ENCODE measurements at regions not wholly inside any gene's neighbourhood (a gene's known extent, or its start where the extent isn't known, plus 50 kb on each side); places are given as distances from the start of the nearest gene placed in this dataset.

- TF ChIP-seq, protein P1, sequence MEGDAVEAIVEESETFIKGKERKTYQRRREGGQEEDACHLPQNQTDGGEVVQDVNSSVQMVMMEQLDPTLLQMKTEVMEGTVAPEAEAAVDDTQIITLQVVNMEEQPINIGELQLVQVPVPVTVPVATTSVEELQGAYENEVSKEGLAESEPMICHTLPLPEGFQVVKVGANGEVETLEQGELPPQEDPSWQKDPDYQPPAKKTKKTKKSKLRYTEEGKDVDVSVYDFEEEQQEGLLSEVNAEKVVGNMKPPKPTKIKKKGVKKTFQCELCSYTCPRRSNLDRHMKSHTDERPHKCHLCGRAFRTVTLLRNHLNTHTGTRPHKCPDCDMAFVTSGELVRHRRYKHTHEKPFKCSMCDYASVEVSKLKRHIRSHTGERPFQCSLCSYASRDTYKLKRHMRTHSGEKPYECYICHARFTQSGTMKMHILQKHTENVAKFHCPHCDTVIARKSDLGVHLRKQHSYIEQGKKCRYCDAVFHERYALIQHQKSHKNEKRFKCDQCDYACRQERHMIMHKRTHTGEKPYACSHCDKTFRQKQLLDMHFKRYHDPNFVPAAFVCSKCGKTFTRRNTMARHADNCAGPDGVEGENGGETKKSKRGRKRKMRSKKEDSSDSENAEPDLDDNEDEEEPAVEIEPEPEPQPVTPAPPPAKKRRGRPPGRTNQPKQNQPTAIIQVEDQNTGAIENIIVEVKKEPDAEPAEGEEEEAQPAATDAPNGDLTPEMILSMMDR (IDR thresholded peaks at IDR 0.05) = no peak
- TF ChIP-seq POLR2A (IDR thresholded peaks at IDR 0.05; ENCODE audit: low read depth) = no peak
- no peak for TF ChIP-seq EP300 (IDR thresholded peaks at IDR 0.05)
Measured at GRCh38 chr14:71749613-71750238, 182.5 kb upstream of the RGS6 start.

Measured in esophagus muscularis mucosa (tissue), 4 donors.